ENCODE measurements at regions not wholly inside any gene's neighbourhood (a gene's known extent, or its start where the extent isn't known, plus 50 kb on each side); places are given as distances from the start of the nearest gene placed in this dataset.

DNA sequence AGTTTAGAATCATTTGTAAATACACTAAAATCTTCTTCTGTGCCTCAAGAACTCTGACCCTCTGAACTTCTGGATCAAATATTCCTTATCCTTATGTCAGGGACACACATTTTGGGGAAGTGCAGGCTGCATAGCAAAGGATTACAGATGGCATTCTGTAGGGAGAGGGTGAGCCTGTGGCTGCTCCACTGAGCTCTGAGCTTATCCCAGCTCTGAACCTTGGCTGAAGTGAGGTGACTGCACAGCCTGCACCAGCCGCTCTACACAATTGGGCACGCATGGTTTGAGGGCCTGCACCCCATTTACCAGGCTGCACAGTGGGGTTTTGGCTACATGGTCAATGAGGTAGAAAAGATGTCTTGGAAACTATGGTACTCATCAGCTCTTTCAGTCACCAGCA, 251.6 kb downstream of the GALR1 start (continued):
- TF ChIP-seq, protein P1, sequence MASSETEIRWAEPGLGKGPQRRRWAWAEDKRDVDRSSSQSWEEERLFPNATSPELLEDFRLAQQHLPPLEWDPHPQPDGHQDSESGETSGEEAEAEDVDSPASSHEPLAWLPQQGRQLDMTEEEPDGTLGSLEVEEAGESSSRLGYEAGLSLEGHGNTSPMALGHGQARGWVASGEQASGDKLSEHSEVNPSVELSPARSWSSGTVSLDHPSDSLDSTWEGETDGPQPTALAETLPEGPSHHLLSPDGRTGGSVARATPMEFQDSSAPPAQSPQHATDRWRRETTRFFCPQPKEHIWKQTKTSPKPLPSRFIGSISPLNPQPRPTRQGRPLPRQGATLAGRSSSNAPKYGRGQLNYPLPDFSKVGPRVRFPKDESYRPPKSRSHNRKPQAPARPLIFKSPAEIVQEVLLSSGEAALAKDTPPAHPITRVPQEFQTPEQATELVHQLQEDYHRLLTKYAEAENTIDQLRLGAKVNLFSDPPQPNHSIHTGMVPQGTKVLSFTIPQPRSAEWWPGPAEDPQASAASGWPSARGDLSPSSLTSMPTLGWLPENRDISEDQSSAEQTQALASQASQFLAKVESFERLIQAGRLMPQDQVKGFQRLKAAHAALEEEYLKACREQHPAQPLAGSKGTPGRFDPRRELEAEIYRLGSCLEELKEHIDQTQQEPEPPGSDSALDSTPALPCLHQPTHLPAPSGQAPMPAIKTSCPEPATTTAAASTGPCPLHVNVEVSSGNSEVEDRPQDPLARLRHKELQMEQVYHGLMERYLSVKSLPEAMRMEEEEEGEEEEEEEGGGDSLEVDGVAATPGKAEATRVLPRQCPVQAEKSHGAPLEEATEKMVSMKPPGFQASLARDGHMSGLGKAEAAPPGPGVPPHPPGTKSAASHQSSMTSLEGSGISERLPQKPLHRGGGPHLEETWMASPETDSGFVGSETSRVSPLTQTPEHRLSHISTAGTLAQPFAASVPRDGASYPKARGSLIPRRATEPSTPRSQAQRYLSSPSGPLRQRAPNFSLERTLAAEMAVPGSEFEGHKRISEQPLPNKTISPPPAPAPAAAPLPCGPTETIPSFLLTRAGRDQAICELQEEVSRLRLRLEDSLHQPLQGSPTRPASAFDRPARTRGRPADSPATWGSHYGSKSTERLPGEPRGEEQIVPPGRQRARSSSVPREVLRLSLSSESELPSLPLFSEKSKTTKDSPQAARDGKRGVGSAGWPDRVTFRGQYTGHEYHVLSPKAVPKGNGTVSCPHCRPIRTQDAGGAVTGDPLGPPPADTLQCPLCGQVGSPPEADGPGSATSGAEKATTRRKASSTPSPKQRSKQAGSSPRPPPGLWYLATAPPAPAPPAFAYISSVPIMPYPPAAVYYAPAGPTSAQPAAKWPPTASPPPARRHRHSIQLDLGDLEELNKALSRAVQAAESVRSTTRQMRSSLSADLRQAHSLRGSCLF (CRISPR knock-in tag; IDR thresholded peaks at IDR 0.05; ENCODE audit: borderline replicate concordance), result no peak
- TF ChIP-seq ATF1 (CRISPR knock-in tag; IDR thresholded peaks at IDR 0.05) (no peak), ZNF773 (CRISPR knock-in tag; IDR thresholded peaks at IDR 0.05; ENCODE audit: borderline replicate concordance) (no peak), TARDBP (CRISPR knock-in tag; IDR thresholded peaks at IDR 0.05) (no peak), ZNF605 (CRISPR knock-in tag; IDR thresholded peaks at IDR 0.05) (no peak), MEIS1 (CRISPR knock-in tag; IDR thresholded peaks at IDR 0.05; ENCODE audit: borderline replicate concordance) (no peak), FOXA1 (IDR thresholded peaks at IDR 0.05) (no peak), FOXA1 (CRISPR knock-in tag; IDR thresholded peaks at IDR 0.05) (no peak), ZFP1 (CRISPR knock-in tag; IDR thresholded peaks at IDR 0.05) (no peak), ZNF7 (CRISPR knock-in tag; IDR thresholded peaks at IDR 0.05) (no peak), RBFOX2 (IDR thresholded peaks at IDR 0.05; ENCODE audit: low read depth, low read length) (no peak), ZNF468 (CRISPR knock-in tag; IDR thresholded peaks at IDR 0.05) (no peak)
- TF ChIP-seq, protein P2, sequence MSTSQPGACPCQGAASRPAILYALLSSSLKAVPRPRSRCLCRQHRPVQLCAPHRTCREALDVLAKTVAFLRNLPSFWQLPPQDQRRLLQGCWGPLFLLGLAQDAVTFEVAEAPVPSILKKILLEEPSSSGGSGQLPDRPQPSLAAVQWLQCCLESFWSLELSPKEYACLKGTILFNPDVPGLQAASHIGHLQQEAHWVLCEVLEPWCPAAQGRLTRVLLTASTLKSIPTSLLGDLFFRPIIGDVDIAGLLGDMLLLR (CRISPR knock-in tag; IDR thresholded peaks at IDR 0.05), result no peak

Measured in HepG2 (cell line).